ENCODE measurements at regions not wholly inside any gene's neighbourhood (a gene's known extent, or its start where the extent isn't known, plus 50 kb on each side); places are given as distances from the start of the nearest gene placed in this dataset.
A peak's percentile ranks its signal among the peaks of the same experiment; 100 is the strongest.

- no peaks in the 10 kb centered on the region for H3K36me3 Mint-ChIP-seq (ENCODE audit: insufficient read depth, unreplicated experiment)
Measured at GRCh38 chr15:31197497-31198414, 96.2 kb upstream of the TRPM1 start.

GRCh38 chr15:31200735-31201151 is 99.2 kb upstream of the TRPM1 start:
- Mint-ChIP-seq H3K4me1 (ENCODE audit: low read depth, unreplicated experiment) (no peaks in the 10 kb centered on the region), H3K4me3 (ENCODE audit: unreplicated experiment) (no peak overlapping the region), H3K27me3 (ENCODE audit: insufficient read depth, unreplicated experiment) (peaks cover 11% of the 10 kb centered on the region), H3K27ac (ENCODE audit: unreplicated experiment) (no peak overlapping the region), H3K9me3 (ENCODE audit: unreplicated experiment) (no peaks in the 10 kb centered on the region), H3K36me3 (ENCODE audit: insufficient read depth, unreplicated experiment) (no peaks in the 10 kb centered on the region)
- peak; percentile 74 to 77 for DNase-seq
- H3K4me3 ChIP-seq (ENCODE audit: low read depth, low read length): no peak overlapping the region
- H3K27me3 ChIP-seq (replicated peaks; ENCODE audit: control insufficient read depth, insufficient read depth, low read length): no peaks in the 10 kb centered on the region
- POLR2A ChIA-PET: no interaction called here
- peak; percentile 47 to 73 for TF ChIP-seq CTCF (IDR thresholded peaks at IDR 0.05; ENCODE audit: insufficient read depth in 1 of 2, low read depth in 1 of 2, low read length in 1 of 2, severe bottlenecking in 1 of 2, unreplicated experiment in 1 of 2)
- CTCF ChIA-PET: interaction anchor here (0.6 to 2.0 kb wide), 6 partner anchors 235 to 290 kb away, joined by 3 to 14 read pairs (median 6); no protein-coding TSS in a partner anchor
- BruUV-seq (replicated peaks): no TSS peak
- no peaks in the 10 kb centered on the region for H3K4me1 ChIP-seq
- no peaks in the 10 kb centered on the region for H3K9me3 ChIP-seq
- no peaks in the 10 kb centered on the region for H3K36me3 ChIP-seq (ENCODE audit: control insufficient read depth, insufficient read depth, low read length)
- intact Hi-C loops (cut with micrococcal nuclease; ENCODE audit: unreplicated experiment): loop anchor here (1.0 to 2.0 kb wide), 2 partner anchors 234 to 288 kb away; no protein-coding TSS in a partner anchor

More at GRCh38 chr15:31197497-31198414, 96.2 kb upstream of the TRPM1 start:
- no peak overlapping the region for H3K4me3 ChIP-seq (ENCODE audit: low read depth, low read length)
- no peaks in the 10 kb centered on the region for H3K4me1 ChIP-seq
- DNase-seq: peak in 1 of 2 experiments; percentile 50
- BruUV-seq (replicated peaks): no TSS peak
- no peak overlapping the region for H3K27ac Mint-ChIP-seq (ENCODE audit: unreplicated experiment)
- no peak overlapping the region for H3K4me3 Mint-ChIP-seq (ENCODE audit: unreplicated experiment)
- H3K27me3 Mint-ChIP-seq (ENCODE audit: insufficient read depth, unreplicated experiment): peaks cover 11% of the 10 kb centered on the region
- H3K36me3 ChIP-seq (ENCODE audit: control insufficient read depth, insufficient read depth, low read length): no peaks in the 10 kb centered on the region
- intact Hi-C loops (cut with micrococcal nuclease; ENCODE audit: unreplicated experiment): no loop called here
- no peaks in the 10 kb centered on the region for H3K4me1 Mint-ChIP-seq (ENCODE audit: low read depth, unreplicated experiment)
- no peaks in the 10 kb centered on the region for H3K27me3 ChIP-seq (replicated peaks; ENCODE audit: control insufficient read depth, insufficient read depth, low read length)
- POLR2A ChIA-PET: no interaction called here
- H3K9me3 Mint-ChIP-seq (ENCODE audit: unreplicated experiment): no peaks in the 10 kb centered on the region
- CTCF ChIA-PET: no interaction called here
- no peaks in the 10 kb centered on the region for H3K9me3 ChIP-seq
- TF ChIP-seq CTCF (IDR thresholded peaks at IDR 0.05; ENCODE audit: insufficient read depth in 1 of 2, low read depth in 1 of 2, low read length in 1 of 2, severe bottlenecking in 1 of 2, unreplicated experiment in 1 of 2): peak; percentile 66 to 69

- Histone ChIP-seq H3K4me1 (no peaks in the 10 kb centered on the region), H3K27me3 (replicated peaks; ENCODE audit: control insufficient read depth, insufficient read depth, low read length) (no peaks in the 10 kb centered on the region), H3K36me3 (ENCODE audit: control insufficient read depth, insufficient read depth, low read length) (no peaks in the 10 kb centered on the region), H3K9me3 (no peaks in the 10 kb centered on the region), H3K4me3 (ENCODE audit: low read depth, low read length) (no peak overlapping the region)
- Mint-ChIP-seq H3K27me3 (ENCODE audit: insufficient read depth, unreplicated experiment) (peaks cover 11% of the 10 kb centered on the region), H3K9me3 (ENCODE audit: unreplicated experiment) (no peaks in the 10 kb centered on the region), H3K27ac (ENCODE audit: unreplicated experiment) (no peak overlapping the region), H3K4me3 (ENCODE audit: unreplicated experiment) (no peak overlapping the region), H3K36me3 (ENCODE audit: insufficient read depth, unreplicated experiment) (no peaks in the 10 kb centered on the region), H3K4me1 (ENCODE audit: low read depth, unreplicated experiment) (no peaks in the 10 kb centered on the region)
- no peak for DNase-seq
- POLR2A ChIA-PET: no interaction called here
- CTCF ChIA-PET: interaction anchor here (1.0 kb wide), 1 partner anchor 232 kb away, joined by 3 read pairs; no protein-coding TSS in a partner anchor
- intact Hi-C loops (cut with micrococcal nuclease; ENCODE audit: unreplicated experiment): no loop called here
- TF ChIP-seq CTCF (IDR thresholded peaks at IDR 0.05; ENCODE audit: insufficient read depth in 1 of 2, low read depth in 1 of 2, low read length in 1 of 2, severe bottlenecking in 1 of 2, unreplicated experiment in 1 of 2): no peak
- BruUV-seq (replicated peaks): no TSS peak
Measured at GRCh38 chr15:31202953-31203352, 101.4 kb upstream of the TRPM1 start.

All from Caco-2 (cell line).